ENCODE measurements at regions not wholly inside any gene's neighbourhood (a gene's known extent, or its start where the extent isn't known, plus 50 kb on each side); places are given as distances from the start of the nearest gene placed in this dataset.

- no peaks in the 10 kb centered on the region for H3K4me1 Mint-ChIP-seq
- no peaks in the 10 kb centered on the region for H3K27me3 Mint-ChIP-seq (ENCODE audit: low read depth)
- H3K4me3 Mint-ChIP-seq, result no peak overlapping the region
- TF ChIP-seq CTCF (conservative IDR thresholded peaks at IDR 0.05), result no peak
- H3K9me3 Mint-ChIP-seq, result peaks cover 5% of the 10 kb centered on the region
- no peaks in the 10 kb centered on the region for H3K36me3 Mint-ChIP-seq (ENCODE audit: low read depth)
- no peak overlapping the region for H3K27ac Mint-ChIP-seq (ENCODE audit: unreplicated experiment)
- DNase-seq (ENCODE audit: low read depth, low spot score), result no peak
These were observed 1170.8 kb upstream of the PCDH7 start for GRCh38 chr4:29549342-29549741.

- Mint-ChIP-seq H3K36me3 (ENCODE audit: low read depth) (no peaks in the 10 kb centered on the region), H3K27me3 (ENCODE audit: low read depth) (no peaks in the 10 kb centered on the region), H3K9me3 (peaks cover 5% of the 10 kb centered on the region), H3K4me3 (no peak overlapping the region), H3K4me1 (no peaks in the 10 kb centered on the region), H3K27ac (ENCODE audit: unreplicated experiment) (no peak overlapping the region)
- no peak for TF ChIP-seq CTCF (conservative IDR thresholded peaks at IDR 0.05)
- DNase-seq (ENCODE audit: low read depth, low spot score), result no peak
These were observed 1168.3 kb upstream of the PCDH7 start for GRCh38 chr4:29551821-29552220.

- no peaks in the 10 kb centered on the region for H3K36me3 Mint-ChIP-seq (ENCODE audit: low read depth)
- no peak overlapping the region for H3K27ac Mint-ChIP-seq (ENCODE audit: unreplicated experiment)
- no peak overlapping the region for H3K4me3 Mint-ChIP-seq
- H3K4me1 Mint-ChIP-seq, result no peaks in the 10 kb centered on the region
- TF ChIP-seq CTCF (conservative IDR thresholded peaks at IDR 0.05), result no peak
- H3K27me3 Mint-ChIP-seq (ENCODE audit: low read depth), result no peaks in the 10 kb centered on the region
- DNase-seq (ENCODE audit: low read depth, low spot score), result no peak
- no peaks in the 10 kb centered on the region for H3K9me3 Mint-ChIP-seq
These were observed 1166.3 kb upstream of the PCDH7 start for GRCh38 chr4:29553846-29554245.

- H3K4me1 Mint-ChIP-seq, result no peaks in the 10 kb centered on the region
- H3K27me3 Mint-ChIP-seq (ENCODE audit: low read depth), result no peaks in the 10 kb centered on the region
- no peaks in the 10 kb centered on the region for H3K36me3 Mint-ChIP-seq (ENCODE audit: low read depth)
- DNase-seq (ENCODE audit: low read depth, low spot score), result no peak
- TF ChIP-seq CTCF (conservative IDR thresholded peaks at IDR 0.05), result no peak
- no peak overlapping the region for H3K4me3 Mint-ChIP-seq
- no peaks in the 10 kb centered on the region for H3K9me3 Mint-ChIP-seq
- H3K27ac Mint-ChIP-seq (ENCODE audit: unreplicated experiment), result no peak overlapping the region
These were observed 1161.4 kb upstream of the PCDH7 start for GRCh38 chr4:29558789-29559188.

- Mint-ChIP-seq H3K27me3 (ENCODE audit: low read depth) (no peaks in the 10 kb centered on the region), H3K4me1 (no peaks in the 10 kb centered on the region), H3K9me3 (no peaks in the 10 kb centered on the region), H3K36me3 (ENCODE audit: low read depth) (no peaks in the 10 kb centered on the region), H3K27ac (ENCODE audit: unreplicated experiment) (no peak overlapping the region), H3K4me3 (no peak overlapping the region)
- no peak for DNase-seq (ENCODE audit: low read depth, low spot score)
- TF ChIP-seq CTCF (conservative IDR thresholded peaks at IDR 0.05), result no peak
These were observed 1160.9 kb upstream of the PCDH7 start for GRCh38 chr4:29559286-29559685.

- Mint-ChIP-seq H3K4me1 (no peaks in the 10 kb centered on the region), H3K27me3 (ENCODE audit: low read depth) (no peaks in the 10 kb centered on the region), H3K4me3 (no peak overlapping the region), H3K36me3 (ENCODE audit: low read depth) (no peaks in the 10 kb centered on the region), H3K9me3 (peaks cover 4% of the 10 kb centered on the region), H3K27ac (ENCODE audit: unreplicated experiment) (no peak overlapping the region)
- no peak for TF ChIP-seq CTCF (conservative IDR thresholded peaks at IDR 0.05)
- DNase-seq (ENCODE audit: low read depth, low spot score), result no peak
These were observed 1159.7 kb upstream of the PCDH7 start for GRCh38 chr4:29560452-29560851.
